AG09309 (cell line): ENCODE measurements at regions not wholly inside any gene's neighbourhood (a gene's known extent, or its start where the extent isn't known, plus 50 kb on each side); places are given as distances from the start of the nearest gene placed in this dataset.
"Not testable (repeated sequence)": the region's sequence is repeated elsewhere in the genome, so short reads cannot be mapped to it uniquely, and the experiment has no call there.

Experiments used
- DNase-seq: peaks from one replicate; pipeline ENCODE4 v3.0.0-alpha.2; 2010; ENCODE audit warnings: low read depth
- H3K4me3 ChIP-seq: 2 replicates; pipeline ENCODE4 v1.5.1; 2011; ENCODE audit warnings: mild to moderate bottlenecking, low read depth, low read length, moderate library complexity; ENCODE audit not compliant: control insufficient read depth
- CTCF ChIP-seq: IDR thresholded peaks from 2 replicates; pipeline ENCODE4 v1.5.1; 2011; ENCODE audit warnings: mild to moderate bottlenecking, low read depth, low read length, inconsistent platforms; ENCODE audit not compliant: insufficient read depth, control insufficient read depth; ENCODE audit errors: missing control alignments

GRCh38 chr10:106038246-106038645, 1126.3 kb downstream of the SORCS1 start:
- no peak for DNase-seq
- no peak overlapping the region for H3K4me3 ChIP-seq
- TF ChIP-seq CTCF, result no peak

GRCh38 chr10:106033065-106033464, 1131.4 kb downstream of the SORCS1 start:
- no peak for TF ChIP-seq CTCF
- H3K4me3 ChIP-seq, result no peak overlapping the region
- no peak for DNase-seq

DNA sequence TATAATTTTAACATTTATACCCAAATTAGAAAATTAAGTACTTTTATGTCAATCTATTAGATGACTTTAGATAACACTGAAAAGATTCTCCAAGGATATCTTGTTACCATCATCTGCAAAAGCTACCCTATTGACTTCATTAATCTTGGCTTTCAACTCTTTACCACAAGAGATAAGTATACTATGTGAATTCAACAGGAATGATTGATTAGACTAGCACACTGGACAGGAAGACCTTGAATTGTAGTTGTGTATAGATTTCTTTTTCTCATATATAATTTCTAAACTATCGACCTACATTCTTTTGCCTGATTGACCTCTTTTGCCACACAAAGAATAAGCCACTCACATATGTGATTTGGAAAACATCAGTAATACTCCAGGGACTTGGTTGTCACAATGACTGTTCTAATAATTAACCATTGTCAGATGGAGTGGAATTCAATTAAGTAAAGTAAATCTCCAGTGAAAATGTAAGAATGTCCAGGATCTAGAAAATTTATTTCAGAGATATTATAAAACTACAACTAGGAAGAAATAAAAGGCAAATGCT, 1132.0 kb downstream of the SORCS1 start:
- no peak for DNase-seq
- no peak for TF ChIP-seq CTCF
- no peak overlapping the region for H3K4me3 ChIP-seq

DNA sequence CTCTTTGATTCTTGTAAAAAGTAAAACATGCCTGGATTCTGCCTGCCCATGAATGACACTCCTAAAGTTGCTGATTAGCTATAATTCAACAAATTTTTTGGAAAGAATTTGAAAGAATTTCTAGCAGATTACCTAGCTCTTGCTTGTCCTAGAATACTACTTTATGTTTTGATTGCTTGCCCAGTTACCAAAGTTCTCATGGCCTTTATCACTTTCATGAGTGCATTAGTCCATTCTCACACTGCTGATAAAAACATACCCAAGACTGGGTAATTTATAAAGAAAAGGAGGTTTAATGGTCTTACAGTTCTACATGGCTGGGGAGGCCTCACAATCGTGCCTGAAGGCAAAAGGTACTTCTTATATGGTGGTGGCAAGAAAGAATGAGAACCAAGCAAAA, 1137.3 kb downstream of the SORCS1 start:
- no peak overlapping the region for H3K4me3 ChIP-seq
- no peak for TF ChIP-seq CTCF
- DNase-seq, result no peak

DNA sequence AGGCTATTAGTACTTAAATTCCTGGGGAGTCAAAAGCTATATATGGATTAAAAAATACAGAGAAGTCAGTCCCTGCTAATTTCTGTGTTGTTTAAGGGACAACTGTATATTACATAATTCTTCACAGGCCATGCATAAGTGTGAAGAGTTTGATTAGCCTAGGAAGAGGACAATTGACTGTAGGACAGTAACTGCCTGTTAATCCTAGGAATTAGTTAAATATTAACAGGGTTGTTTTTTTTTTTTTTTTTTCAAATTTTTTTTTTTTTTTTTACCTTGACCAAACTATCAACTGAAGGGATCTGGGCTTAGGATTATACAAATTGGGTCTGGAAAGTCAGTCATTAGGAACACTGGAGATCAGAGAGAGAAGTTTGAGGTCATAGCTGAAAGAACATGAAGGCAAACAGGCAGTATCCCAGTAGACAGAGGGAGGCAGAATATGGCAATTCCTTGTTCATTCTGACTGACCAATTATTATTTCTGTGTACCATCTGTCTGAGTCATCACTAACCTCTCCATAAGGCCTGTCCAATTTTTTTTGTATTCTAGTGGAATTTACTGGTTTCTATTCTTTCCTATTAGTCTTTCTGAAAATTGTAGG, 1139.2 kb downstream of the SORCS1 start:
- H3K4me3 ChIP-seq, result no peak overlapping the region
- TF ChIP-seq CTCF, result no peak
- no peak for DNase-seq

GRCh38 chr10:106023329-106023728, 1141.2 kb downstream of the SORCS1 start:
- no peak for TF ChIP-seq CTCF
- H3K4me3 ChIP-seq, result no peak overlapping the region
- no peak for DNase-seq

DNA sequence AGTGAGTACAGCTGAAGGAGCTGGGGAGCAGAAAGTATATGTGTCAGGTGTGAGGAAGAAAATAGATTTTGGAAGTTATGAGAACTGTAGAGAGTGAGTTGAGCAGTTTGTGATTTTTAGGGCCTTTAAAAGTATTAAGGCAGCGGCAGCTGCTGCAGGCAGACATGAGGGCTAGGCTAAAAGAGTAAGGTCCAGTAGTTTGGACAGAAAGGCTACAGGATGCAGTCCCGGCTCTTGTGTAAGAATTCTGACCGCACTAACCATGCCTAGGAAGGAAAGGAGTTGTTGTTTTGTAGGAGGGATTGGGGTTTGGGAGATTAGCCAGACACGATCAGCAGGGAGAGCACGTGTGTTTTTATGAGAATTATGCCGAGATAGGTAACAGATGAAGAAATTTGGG, 1144.9 kb downstream of the SORCS1 start:
- not testable (repeated sequence) for DNase-seq, H3K4me3 ChIP-seq

GRCh38 chr10:106015369-106016199, 1148.9 kb downstream of the SORCS1 start:
- H3K4me3 ChIP-seq, result not testable (repeated sequence)

More at GRCh38 chr10:106015369-106016199, 1148.9 kb downstream of the SORCS1 start:
- DNase-seq, result not testable (repeated sequence)
